ENCODE measurements at regions not wholly inside any gene's neighbourhood (a gene's known extent, or its start where the extent isn't known, plus 50 kb on each side); places are given as distances from the start of the nearest gene placed in this dataset.

- DNase-seq (ENCODE audit: low read depth) = peak; percentile 84
Measured at GRCh38 chr18:49656073-49656692, 94.3 kb downstream of the LIPG start.

DNA sequence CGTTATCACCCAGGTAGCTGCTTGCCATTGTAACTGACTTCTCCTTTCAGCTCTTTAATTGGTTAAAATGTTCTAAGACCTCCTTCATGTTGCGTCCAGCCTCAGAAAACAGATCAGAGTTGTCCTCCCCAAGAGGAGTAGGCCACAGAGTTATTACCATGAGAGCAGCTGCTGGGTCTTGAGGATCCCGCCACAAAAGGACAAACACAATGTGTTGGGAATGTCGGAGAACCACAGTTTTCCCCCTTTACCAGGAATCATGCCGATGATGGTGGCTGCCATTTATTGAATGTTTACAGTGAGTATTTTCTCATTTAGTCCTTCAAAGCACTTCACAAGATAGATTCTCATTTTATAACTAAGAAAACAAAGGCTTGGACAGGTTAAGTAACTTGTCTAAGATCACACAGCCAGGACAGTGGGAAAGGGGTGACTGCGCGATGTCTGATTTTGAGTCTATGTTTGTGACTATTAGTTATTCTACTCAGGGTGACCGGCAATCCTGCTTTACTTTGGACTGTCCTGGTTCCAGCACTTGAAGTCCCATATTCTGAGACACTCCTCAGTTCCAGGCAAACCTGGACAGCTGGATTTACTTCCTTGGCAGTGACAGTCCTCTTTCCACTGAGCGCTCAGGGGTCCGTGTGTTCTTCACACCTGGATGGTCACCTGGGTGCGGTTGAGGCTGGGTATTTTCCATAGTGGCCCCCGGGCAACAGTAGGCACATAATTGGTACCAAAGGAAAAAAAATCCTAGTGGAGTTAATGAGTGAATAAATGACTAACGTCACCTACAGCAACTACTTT is 93.6 kb downstream of the LIPG start:
- no peak for DNase-seq (ENCODE audit: low read depth)

- DNase-seq (ENCODE audit: low read depth) = no peak
Measured at GRCh38 chr18:49654347-49654746, 92.5 kb downstream of the LIPG start.

GRCh38 chr18:49652881-49653724 is 91.2 kb downstream of the LIPG start:
- no peak for DNase-seq (ENCODE audit: low read depth)

- no peak for DNase-seq (ENCODE audit: low read depth)
Measured at GRCh38 chr18:49651033-49651432, 89.2 kb downstream of the LIPG start.

DNA sequence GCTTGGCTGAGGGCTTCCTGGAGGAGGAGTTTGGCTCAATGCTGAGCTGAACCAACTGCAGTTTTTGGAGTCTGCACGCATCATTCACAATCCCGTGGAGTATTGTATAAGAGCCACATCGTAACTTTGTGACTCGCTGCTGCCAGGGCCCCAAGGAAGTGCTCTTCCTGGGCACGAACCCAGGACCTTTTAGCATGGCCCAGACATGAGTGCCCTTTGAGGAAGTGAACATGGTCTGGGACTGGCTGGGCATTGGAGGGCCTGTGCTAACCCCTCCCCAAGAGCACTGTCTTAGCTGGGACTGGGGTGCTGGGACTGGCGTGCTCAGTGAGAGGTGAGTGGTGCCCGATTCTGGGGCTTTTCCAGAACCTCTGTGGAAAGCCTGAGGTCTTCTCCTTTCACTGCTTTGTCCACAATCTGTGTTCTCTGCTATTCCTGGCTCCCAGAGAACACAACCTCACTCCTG is 88.6 kb downstream of the LIPG start:
- no peak for DNase-seq (ENCODE audit: low read depth)

GRCh38 chr18:49648811-49649210 is 87.0 kb downstream of the LIPG start:
- DNase-seq (ENCODE audit: low read depth) = no peak
